SK-N-MC (cell line): ENCODE measurements at regions not wholly inside any gene's neighbourhood (a gene's known extent, or its start where the extent isn't known, plus 50 kb on each side); places are given as distances from the start of the nearest gene placed in this dataset.

ENCODE experiments used
- EZH2 ChIP-seq: fragments of 200-600 bp; sonication (generic); IDR thresholded peaks from one replicate; pipeline ENCODE4 v1.6.1; 2017; ENCODE audit warnings: antibody characterized with exemption
- FOXP2 ChIP-seq: optimal IDR thresholded peaks from 2 replicates; pipeline ENCODE3; 2011; ENCODE audit warnings: mild to moderate bottlenecking, moderate library complexity; ENCODE audit not compliant: insufficient read depth; ENCODE audit errors: extremely low read length, control extremely low read depth
- POLR2AphosphoS5 ChIP-seq: IDR thresholded peaks from 2 replicates; pipeline ENCODE4 v1.6.1; 2012; ENCODE audit warnings: mild to moderate bottlenecking, low read depth, low read length, borderline replicate concordance

GRCh38 chr6:37756135-37756534, 58.5 kb upstream of the MDGA1 start:
- TF ChIP-seq EZH2 (no peak), FOXP2 (no peak), POLR2AphosphoS5 (no peak)
